CD4-positive, alpha-beta T cell treated with Interleukin-1 beta for 1 hour (primary cell): ENCODE measurements at regions not wholly inside any gene's neighbourhood (a gene's known extent, or its start where the extent isn't known, plus 50 kb on each side); places are given as distances from the start of the nearest gene placed in this dataset.

Source experiments
- DNase-seq, 2 donors: peaks; one replicate each; pipeline ENCODE4 v3.0.0-alpha.2; 2020 to 2022

DNA sequence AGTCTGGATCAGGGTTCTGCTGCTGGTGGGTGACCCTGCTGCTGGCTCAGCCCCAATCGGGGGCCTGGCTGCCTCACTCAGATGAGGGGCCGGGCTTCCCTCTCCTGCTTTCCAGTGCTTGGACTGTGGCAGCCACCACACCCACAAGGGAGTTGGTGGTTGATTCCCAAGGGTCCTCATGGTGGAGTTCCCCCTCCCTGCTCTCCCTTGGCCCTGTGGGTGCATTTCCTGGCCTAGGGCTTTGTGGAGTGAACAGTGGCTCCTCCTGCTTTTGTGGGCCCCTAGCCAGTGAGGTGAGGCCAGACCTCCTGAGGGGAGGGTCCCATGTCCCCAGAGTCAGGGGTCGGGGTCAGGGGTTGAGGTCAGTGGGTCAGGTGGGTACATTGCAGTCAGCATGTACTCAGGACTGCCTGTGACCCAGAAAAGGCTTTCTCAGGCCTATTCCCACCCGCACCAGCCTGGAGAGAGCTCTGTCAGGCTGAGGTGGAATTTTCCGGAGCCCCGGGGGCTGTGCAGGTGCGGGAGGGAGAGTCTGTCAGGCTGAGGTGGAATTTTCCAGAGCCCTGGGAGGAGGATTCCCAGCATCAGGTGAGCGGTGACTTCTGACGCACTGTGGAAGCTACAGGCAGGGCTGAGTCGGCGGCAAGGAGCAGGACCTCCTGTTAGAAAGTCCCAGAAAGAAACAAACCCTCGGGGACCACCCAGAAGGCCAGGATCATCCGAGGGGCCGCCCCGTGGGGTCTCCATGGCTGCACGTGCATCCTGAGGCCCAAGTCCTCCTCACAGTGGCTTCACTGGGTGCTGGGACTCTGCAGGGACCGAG lies 94.4 kb upstream of the INSIG1 start:
- no peak for DNase-seq

GRCh38 chr7:155203882-155204691 lies 93.6 kb upstream of the INSIG1 start:
- DNase-seq, result no peak

- no peak for DNase-seq
Measured at GRCh38 chr7:155204744-155205367, 92.8 kb upstream of the INSIG1 start.

GRCh38 chr7:155205368-155206317 lies 92.0 kb upstream of the INSIG1 start:
- peak; percentile 89 to 91 for DNase-seq

GRCh38 chr7:155206318-155207020 lies 91.2 kb upstream of the INSIG1 start:
- DNase-seq, result peak; percentile 78 to 87

GRCh38 chr7:155207326-155208002 lies 90.2 kb upstream of the INSIG1 start:
- DNase-seq, result no peak

DNA sequence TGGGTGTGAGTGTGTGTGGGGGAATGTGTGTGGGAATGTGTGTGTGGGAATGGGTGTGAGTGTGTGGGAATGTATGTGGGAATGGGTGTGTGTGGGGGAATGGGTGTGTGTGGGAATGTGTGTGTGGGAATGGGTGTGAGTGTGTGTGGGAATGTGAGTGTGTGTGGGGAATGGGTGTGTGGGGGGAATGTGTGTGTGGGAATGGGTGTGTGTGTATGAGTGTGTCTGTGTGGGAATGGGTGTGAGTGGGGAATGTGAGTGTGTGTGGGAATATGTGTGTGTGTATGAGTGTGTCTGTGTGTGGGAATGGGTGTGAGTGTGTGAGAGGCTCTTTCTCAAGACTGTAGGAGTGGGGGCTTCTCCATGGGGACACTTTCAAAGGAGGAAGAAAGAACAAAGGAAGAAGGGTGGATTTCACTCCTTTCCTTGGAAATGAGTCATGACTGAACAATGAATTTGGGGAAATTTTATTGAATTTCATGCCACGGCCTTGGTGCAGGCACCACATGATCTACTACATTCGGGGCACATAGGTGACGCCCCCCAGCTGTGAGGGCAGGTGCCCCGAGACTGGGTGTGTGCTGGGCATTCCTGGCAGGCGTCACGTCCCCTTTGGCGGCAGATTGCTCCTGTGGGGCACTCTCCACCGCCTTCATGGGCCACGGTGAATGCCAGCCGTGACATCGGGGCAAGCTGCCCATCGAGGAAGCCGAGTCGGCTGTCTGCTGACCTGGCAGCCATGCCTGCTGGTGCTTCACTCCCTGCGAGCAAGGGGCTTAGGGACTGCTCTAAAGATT lies 88.8 kb upstream of the INSIG1 start:
- DNase-seq, result no peak

GRCh38 chr7:155209478-155210319 lies 88.0 kb upstream of the INSIG1 start:
- DNase-seq, result no peak

DNA sequence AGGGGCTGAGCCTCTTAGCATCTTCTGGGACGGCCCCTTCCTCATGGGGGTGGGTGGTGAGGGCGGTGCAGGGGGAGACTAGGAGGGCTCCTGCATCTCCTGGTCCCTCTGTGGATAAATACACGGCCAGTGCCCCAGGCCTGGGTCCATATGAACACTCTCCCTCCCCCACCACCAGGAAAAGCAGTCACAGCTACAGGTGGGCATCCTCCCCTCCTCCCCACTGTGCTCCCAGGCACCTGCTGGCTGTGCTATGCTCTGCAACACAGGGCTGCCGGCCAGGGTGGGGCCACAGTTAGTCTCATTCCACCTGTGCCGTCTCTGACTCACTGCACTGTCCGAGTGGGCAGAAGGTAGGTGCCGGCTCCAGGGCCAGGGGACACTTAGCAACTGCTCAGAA lies 87.3 kb upstream of the INSIG1 start:
- no peak for DNase-seq

DNA sequence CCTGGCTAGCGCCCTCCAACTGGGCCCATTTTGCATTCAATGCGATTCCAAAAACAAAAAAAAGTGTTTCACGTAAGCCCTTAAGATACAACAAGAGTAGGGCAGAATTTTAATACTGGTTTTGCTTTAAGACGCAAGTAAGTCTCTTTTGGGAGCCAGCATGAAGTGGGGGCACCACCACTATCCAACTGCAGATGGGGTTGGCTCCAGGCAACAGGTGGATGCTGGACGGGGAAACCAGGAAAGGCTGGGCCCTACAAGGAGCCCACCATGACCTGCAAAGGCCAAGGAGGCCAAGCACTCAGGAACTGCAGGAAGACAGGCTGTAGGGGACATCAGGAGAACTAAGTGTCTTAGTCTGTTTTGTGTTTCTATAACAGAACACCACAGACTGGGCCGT lies 86.5 kb upstream of the INSIG1 start:
- no peak for DNase-seq

- no peak for DNase-seq
Measured at GRCh38 chr7:155211761-155212160, 85.9 kb upstream of the INSIG1 start.

DNA sequence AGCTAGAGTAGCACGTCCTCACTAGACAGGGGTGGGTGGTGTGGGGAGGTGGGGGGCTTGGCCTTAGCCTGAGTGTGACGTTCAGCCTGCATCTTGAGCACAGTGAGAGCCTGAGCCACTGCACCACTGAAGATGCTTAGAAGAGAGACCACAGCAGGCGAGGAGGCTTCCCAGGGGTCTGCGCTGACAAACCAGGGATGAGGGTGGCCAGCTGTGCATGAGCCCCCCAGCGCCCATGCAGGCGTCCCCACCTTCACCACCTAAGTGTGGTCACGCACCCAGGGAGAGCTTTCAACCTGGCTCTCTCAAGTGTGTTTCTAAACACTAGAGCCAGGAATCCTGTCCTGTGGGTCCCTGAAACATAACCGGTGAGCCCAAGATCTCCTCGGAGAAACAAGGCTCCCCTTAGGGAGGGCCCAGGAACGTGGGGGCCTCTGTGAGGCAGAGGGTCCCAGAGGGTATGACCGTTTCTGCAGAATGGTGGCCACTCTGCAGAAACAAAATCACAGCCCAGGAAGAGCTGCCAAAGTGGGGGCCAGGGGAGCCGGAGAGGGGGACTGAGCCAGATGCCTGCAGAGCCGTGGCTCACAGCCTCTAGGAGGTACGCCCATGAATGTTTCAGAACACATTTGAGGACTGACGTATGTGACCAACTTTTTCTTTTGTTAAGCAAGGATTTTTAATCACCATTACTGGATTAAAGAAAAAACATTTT lies 85.2 kb upstream of the INSIG1 start:
- no peak for DNase-seq

DNA sequence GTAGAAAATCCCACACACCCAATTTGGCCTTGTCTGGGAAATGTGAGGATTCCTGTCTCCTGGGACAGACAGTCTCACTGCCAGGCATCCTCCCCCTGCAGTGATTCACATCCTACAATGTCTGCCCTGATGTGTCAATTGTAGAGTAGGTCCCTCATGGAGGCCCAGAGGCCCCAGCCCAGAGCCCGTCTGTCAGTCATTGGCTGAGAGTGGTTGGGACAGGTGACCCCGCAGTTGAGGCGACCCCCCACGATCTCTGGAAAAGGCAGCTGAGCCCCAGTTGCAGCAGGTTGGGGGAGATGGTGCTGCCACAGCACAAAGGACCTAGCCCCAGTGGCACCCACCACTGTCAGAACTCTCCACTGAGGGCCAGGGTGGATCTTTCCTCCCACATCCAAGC lies 84.3 kb upstream of the INSIG1 start:
- DNase-seq, result no peak

GRCh38 chr7:155213955-155214740 lies 83.5 kb upstream of the INSIG1 start:
- DNase-seq, result no peak

DNA sequence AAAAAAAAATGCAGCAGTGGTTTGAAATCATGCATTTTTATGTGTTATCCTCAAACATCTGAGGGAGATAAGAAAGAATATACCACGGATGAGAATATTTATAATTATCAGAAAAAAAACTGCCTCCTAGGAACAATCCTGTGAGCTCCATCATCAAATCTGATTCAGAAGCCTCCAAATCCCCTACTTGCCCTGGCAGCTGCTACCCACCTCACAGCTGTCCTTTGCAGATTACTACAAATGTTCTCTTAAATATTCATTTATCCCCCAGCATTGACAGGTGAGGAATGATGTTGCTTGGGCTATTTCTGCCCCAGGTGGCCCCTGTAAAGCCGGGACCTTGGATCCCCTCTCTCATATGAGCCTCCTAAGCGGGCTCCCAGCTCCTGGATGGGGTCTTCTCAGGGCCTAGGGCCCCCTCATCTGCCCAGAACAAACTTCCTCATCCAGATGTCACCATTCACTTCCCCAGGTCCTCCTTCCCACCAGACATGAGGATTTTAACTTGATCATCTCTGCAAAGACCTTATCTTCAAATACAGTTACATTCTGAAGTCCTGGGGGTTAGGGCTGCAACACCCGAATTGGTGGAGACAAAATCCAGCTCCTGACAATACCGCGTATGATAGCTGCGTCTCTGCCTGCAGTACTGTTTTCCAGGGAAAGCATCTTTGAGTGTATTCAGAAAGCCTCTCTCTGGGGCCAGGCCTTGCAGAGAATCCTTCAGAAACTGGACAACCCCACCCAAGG lies 81.9 kb upstream of the INSIG1 start:
- DNase-seq, result no peak

GRCh38 chr7:155216475-155217272 lies 81.0 kb upstream of the INSIG1 start:
- DNase-seq, result no peak
